CD14-positive monocyte (primary cell): ENCODE measurements at regions not wholly inside any gene's neighbourhood (a gene's known extent, or its start where the extent isn't known, plus 50 kb on each side); places are given as distances from the start of the nearest gene placed in this dataset.

Source experiments
- DNase-seq, 3 donors: peaks; one replicate each; pipeline ENCODE4 v3.0.0-alpha.2; 2011 to 2022
- H2AFZ ChIP-seq: 2 replicates; pipeline ENCODE4 v1.6.0; 2012; ENCODE audit warnings: mild to moderate bottlenecking, low read depth, low read length, inconsistent platforms; ENCODE audit not compliant: insufficient read depth, poor library complexity, severe bottlenecking
- H3K27ac ChIP-seq, 2 donors: 1 replicate in 1 of 2; 2 replicates in 1 of 2; pipeline ENCODE4 v1.5.1; 2012 to 2013; ENCODE audit warnings: low read length in 2 of 2, control low read depth in 1 of 2, inconsistent platforms in 1 of 2, low read depth in 1 of 2, mild to moderate bottlenecking in 1 of 2
- H3K27me3 ChIP-seq, 2 donors: one replicate each; pipeline versions ENCODE4 v1.6.0 to v1.6.1; 2011 to 2013; ENCODE audit warnings: low read length in 2 of 2; ENCODE audit not compliant: control insufficient read depth in 2 of 2, insufficient read depth in 2 of 2
- H3K36me3 ChIP-seq, 2 donors: replicated peaks in 1 of 2; 1 replicate in 1 of 2; 2 replicates in 1 of 2; pipeline versions ENCODE4 v1.5.1 to v1.6.1; 2012 to 2013; ENCODE audit warnings: low read length in 2 of 2, control low read depth in 1 of 2, inconsistent platforms in 1 of 2, mild to moderate bottlenecking in 1 of 2; ENCODE audit not compliant: insufficient read depth in 2 of 2, control insufficient read depth in 1 of 2
- H3K4me1 ChIP-seq, 2 donors: 1 replicate in 1 of 2; 2 replicates in 1 of 2; pipeline versions ENCODE4 v1.5.1 to v1.6.1; 2012 to 2013; ENCODE audit warnings: low read length in 2 of 2, control low read depth in 1 of 2, inconsistent platforms in 1 of 2, mild to moderate bottlenecking in 1 of 2, moderate library complexity in 1 of 2; ENCODE audit not compliant: insufficient read depth in 2 of 2, control insufficient read depth in 1 of 2
- H3K4me2 ChIP-seq: replicated peaks from 2 replicates; pipeline ENCODE3; 2012; ENCODE audit warnings: low read length, moderate library complexity, mild to moderate bottlenecking; ENCODE audit not compliant: poor library complexity, severe bottlenecking; ENCODE audit errors: extremely low read depth
- H3K4me3 ChIP-seq, 3 experiments: fragments of 200-600 bp in 1 of 3; sonication (generic) in 1 of 3; replicated peaks in 1 of 3; 1 replicate in 2 of 3; 2 replicates in 1 of 3; pipeline ENCODE4 v1.5.1; 2011 to 2013; ENCODE audit warnings: low read length in 3 of 3, mild to moderate bottlenecking in 3 of 3, control low read depth in 2 of 3, low read depth in 2 of 3, inconsistent platforms in 1 of 3, moderate library complexity in 1 of 3
- H3K79me2 ChIP-seq: 2 replicates; pipeline ENCODE4 v1.6.0; 2012; ENCODE audit warnings: mild to moderate bottlenecking, control low read depth, inconsistent platforms, low read length, moderate library complexity; ENCODE audit not compliant: insufficient read depth
- H3K9ac ChIP-seq: 2 replicates; pipeline ENCODE4 v1.6.0; 2017; ENCODE audit warnings: low read length, mild to moderate bottlenecking; ENCODE audit not compliant: insufficient read depth, poor library complexity, severe bottlenecking
- H3K9me3 ChIP-seq, 2 donors: replicated peaks in 1 of 2; 1 replicate in 1 of 2; 2 replicates in 1 of 2; pipeline versions ENCODE4 v1.5.1 to v1.6.1; 2012 to 2013; ENCODE audit warnings: low read length in 2 of 2, control low read depth in 1 of 2; ENCODE audit not compliant: control insufficient read depth in 1 of 2, insufficient read depth in 1 of 2
- H4K20me1 ChIP-seq: 2 replicates; pipeline ENCODE4 v1.6.0; 2012; ENCODE audit warnings: mild to moderate bottlenecking, low read length, control low read depth, moderate library complexity; ENCODE audit not compliant: insufficient read depth
- H3K27ac Mint-ChIP-seq, 7 donors: one replicate each; pipeline ENCODE4 v1.8.0; 2020; ENCODE audit warnings: mild to moderate bottlenecking in 7 of 7, mixed read lengths in 7 of 7, moderate library complexity in 6 of 7, inconsistent platforms in 2 of 7
- H3K27me3 Mint-ChIP-seq, 3 donors: one replicate each; pipeline ENCODE4 v1.8.0; 2021 to 2022; ENCODE audit warnings: low read depth in 3 of 3, mild to moderate bottlenecking in 3 of 3, mixed read lengths in 3 of 3, moderate library complexity in 3 of 3, inconsistent platforms in 1 of 3
- H3K36me3 Mint-ChIP-seq, 2 donors: one replicate each; pipeline ENCODE4 v1.8.0; 2020; ENCODE audit warnings: mixed read lengths in 2 of 2, inconsistent platforms in 1 of 2, mild to moderate bottlenecking in 1 of 2
- H3K4me1 Mint-ChIP-seq: one replicate; pipeline ENCODE4 v1.8.0; 2020; ENCODE audit warnings: mild to moderate bottlenecking, mixed read lengths
- H3K4me3 Mint-ChIP-seq, 2 donors: one replicate each; pipeline ENCODE4 v1.8.0; 2020; ENCODE audit warnings: mild to moderate bottlenecking in 2 of 2, mixed read lengths in 2 of 2, moderate library complexity in 1 of 2
- H3K9me3 Mint-ChIP-seq, 7 donors: one replicate each; pipeline ENCODE4 v1.8.0; 2020 to 2022; ENCODE audit warnings: mixed read lengths in 7 of 7, mild to moderate bottlenecking in 6 of 7, moderate library complexity in 6 of 7, inconsistent platforms in 2 of 7
- WGBS: methylation state at CpG from one replicate; pipeline ENCODE4 v1.1.5; 2013; ENCODE audit warnings: missing lambda C conversion rate; ENCODE audit not compliant: insufficient coverage; 5-methylcytosine and 5-hydroxymethylcytosine counted together
- intact Hi-C, 2 donors: fragments of 100-400 bp; cut with micrococcal nuclease; formaldehyde crosslinking; loops; one replicate each; pipeline versions ENCODE4 v1.15.0 to v1.15.1; 2023
- TF ChIP-seq, protein P1 (sequence below): fragments of 200-600 bp; IDR thresholded peaks from one replicate; pipeline ENCODE4 v1.8.0; 2022; ENCODE audit warnings: antibody characterized with exemption, mild to moderate bottlenecking

DNA sequence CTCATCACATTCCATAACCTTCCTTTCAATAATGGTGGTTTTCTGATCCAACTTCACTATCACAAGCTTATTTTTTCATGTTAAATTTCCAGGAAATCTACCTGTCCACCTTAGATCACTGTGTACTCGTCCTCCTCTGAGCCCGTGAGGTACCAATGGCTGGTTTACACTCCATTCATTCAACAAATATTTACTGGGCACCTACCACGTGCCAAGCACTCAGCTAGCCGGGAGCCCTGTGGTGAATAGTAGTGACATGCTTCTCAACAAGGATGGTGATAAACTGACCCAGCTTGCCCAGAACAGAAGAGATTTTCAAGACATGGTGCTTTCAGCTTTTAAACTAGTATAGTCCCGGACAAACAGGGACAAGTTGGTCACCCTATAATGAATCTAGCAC is 98.2 kb downstream of the FAM204A start:
- Mint-ChIP-seq H3K27ac (no peak overlapping the region), H3K27me3 (peaks cover 37 to 53% (median 40%) of the 10 kb centered on the region in 3 donors), H3K4me1 (no peaks in the 10 kb centered on the region), H3K9me3 (peaks cover 0 to 2% (median 0%) of the 10 kb centered on the region in 7 donors), H3K36me3 (no peaks in the 10 kb centered on the region), H3K4me3 (no peak overlapping the region)
- intact Hi-C loops = loop anchor here (5.0 to 10.0 kb wide), 3 partner anchors 747 to 1027 kb away; no protein-coding TSS in a partner anchor
- Histone ChIP-seq H3K36me3 (no peaks in the 10 kb centered on the region), H3K9me3 (no peaks in the 10 kb centered on the region), H3K79me2 (no peaks in the 10 kb centered on the region), H2AFZ (no peak overlapping the region), H3K9ac (no peak overlapping the region), H3K4me3 (no peak overlapping the region), H3K27ac (no peak overlapping the region), H3K4me2 (no peak overlapping the region), H3K4me1 (no peaks in the 10 kb centered on the region), H4K20me1 (no peaks in the 10 kb centered on the region), H3K27me3 (peaks cover 27 to 56% of the 10 kb centered on the region in 2 donors)
- TF ChIP-seq, protein P1, sequence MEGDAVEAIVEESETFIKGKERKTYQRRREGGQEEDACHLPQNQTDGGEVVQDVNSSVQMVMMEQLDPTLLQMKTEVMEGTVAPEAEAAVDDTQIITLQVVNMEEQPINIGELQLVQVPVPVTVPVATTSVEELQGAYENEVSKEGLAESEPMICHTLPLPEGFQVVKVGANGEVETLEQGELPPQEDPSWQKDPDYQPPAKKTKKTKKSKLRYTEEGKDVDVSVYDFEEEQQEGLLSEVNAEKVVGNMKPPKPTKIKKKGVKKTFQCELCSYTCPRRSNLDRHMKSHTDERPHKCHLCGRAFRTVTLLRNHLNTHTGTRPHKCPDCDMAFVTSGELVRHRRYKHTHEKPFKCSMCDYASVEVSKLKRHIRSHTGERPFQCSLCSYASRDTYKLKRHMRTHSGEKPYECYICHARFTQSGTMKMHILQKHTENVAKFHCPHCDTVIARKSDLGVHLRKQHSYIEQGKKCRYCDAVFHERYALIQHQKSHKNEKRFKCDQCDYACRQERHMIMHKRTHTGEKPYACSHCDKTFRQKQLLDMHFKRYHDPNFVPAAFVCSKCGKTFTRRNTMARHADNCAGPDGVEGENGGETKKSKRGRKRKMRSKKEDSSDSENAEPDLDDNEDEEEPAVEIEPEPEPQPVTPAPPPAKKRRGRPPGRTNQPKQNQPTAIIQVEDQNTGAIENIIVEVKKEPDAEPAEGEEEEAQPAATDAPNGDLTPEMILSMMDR = no peak
- no peak for DNase-seq
- WGBS = 84% methylated on average over 2 of the region's 5 CpGs

DNA sequence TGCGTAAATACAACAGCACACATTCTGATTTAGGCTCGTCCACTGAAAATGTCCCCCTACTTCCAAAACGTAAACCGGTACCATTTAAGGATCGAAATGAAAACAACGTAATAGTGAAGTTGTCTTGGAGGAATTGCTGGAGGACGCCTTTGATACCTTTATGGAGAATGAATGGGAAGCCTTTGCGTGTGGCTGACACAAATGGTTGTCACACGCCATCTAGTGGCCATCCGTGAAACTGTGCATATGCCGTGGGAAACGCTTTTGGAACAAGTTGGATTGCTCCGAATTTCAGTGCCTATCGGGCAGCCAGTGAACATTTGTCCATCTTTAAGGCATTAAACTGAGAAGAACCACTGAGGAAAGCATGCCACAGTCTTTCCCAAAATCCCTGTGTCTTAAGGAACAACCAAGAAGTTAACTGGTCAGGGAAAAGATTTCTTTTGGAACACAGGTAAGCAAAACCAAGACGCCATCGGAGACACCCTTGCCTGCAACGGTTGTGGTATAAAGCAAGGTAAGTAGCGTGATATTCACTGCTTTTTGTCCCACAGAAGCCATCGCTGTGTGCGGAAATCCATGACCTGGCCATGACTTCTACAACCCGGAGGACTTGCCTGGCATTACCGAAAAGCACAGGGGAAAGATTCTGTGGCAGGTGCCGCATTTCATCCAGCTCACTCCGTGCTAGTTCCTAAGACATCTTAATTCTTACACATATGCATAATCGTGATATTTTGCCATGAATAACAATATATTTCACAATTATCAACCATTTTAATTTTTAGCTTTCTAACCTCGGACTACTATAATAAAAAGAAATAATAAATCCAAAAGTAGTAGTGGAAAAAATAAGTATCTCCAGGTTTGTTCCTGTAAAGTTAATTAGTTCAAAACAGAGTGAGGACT is 100.6 kb downstream of the FAM204A start:
- Mint-ChIP-seq H3K4me3 (peak overlapping the region in 1 of 2 donors; percentile 59), H3K4me1 (no peaks in the 10 kb centered on the region), H3K27me3 (peaks cover 27 to 39% (median 29%) of the 10 kb centered on the region in 3 donors), H3K36me3 (no peaks in the 10 kb centered on the region), H3K27ac (no peak overlapping the region), H3K9me3 (peaks cover 0 to 2% (median 0%) of the 10 kb centered on the region in 7 donors)
- intact Hi-C loops = loop anchor here (1.0 to 10.0 kb wide), 4 partner anchors 744 to 1024 kb away; no protein-coding TSS in a partner anchor
- H3K9me3 ChIP-seq = no peaks in the 10 kb centered on the region
- TF ChIP-seq, protein P1 = peak; percentile 95
- H3K36me3 ChIP-seq = no peaks in the 10 kb centered on the region
- no peak overlapping the region for H3K4me3 ChIP-seq
- no peaks in the 10 kb centered on the region for H4K20me1 ChIP-seq
- H3K79me2 ChIP-seq = no peaks in the 10 kb centered on the region
- H3K4me2 ChIP-seq = no peak overlapping the region
- 29% methylated on average over 16 of the region's 26 CpGs for WGBS
- H3K27ac ChIP-seq = no peak overlapping the region
- H3K4me1 ChIP-seq = no peaks in the 10 kb centered on the region
- H3K27me3 ChIP-seq = peaks cover 15 to 41% of the 10 kb centered on the region in 2 donors
- DNase-seq = peak; percentile 31 to 49 (median 42)
- H3K9ac ChIP-seq = no peak overlapping the region
- H2AFZ ChIP-seq = no peak overlapping the region
